NCI-H510A treated with DMSO at 0.1 percent for 48 hours (cell line): ENCODE measurements at regions not wholly inside any gene's neighbourhood (a gene's known extent, or its start where the extent isn't known, plus 50 kb on each side); places are given as distances from the start of the nearest gene placed in this dataset.

Source experiments
- DNase-seq: peaks from one replicate; lab custom pipeline; 2025; lab: John Stamatoyannopoulos, UW

GRCh38 chr7:25515633-25516275, 287.5 kb upstream of the NPVF start:
- DNase-seq = no peak

GRCh38 chr7:25517906-25518305, 289.6 kb upstream of the NPVF start:
- DNase-seq = no peak

GRCh38 chr7:25520017-25520416, 291.7 kb upstream of the NPVF start:
- DNase-seq = no peak

- DNase-seq = no peak
These were observed 292.2 kb upstream of the NPVF start for GRCh38 chr7:25520516-25520915.

- DNase-seq = no peak
These were observed 292.9 kb upstream of the NPVF start for GRCh38 chr7:25521236-25521635.

- DNase-seq = no peak
These were observed 294.4 kb upstream of the NPVF start for GRCh38 chr7:25522727-25523126.

GRCh38 chr7:25527665-25528170, 299.4 kb upstream of the NPVF start:
- DNase-seq = peak; percentile 76

GRCh38 chr7:25529320-25529719, 301.0 kb upstream of the NPVF start:
- DNase-seq = no peak

- DNase-seq = no peak
These were observed 308.6 kb upstream of the NPVF start for GRCh38 chr7:25536851-25537250.

- DNase-seq = no peak
These were observed 309.5 kb upstream of the NPVF start for GRCh38 chr7:25537662-25538375.

GRCh38 chr7:25541094-25541821, 313.0 kb upstream of the NPVF start:
- DNase-seq = no peak

- no peak for DNase-seq
These were observed 313.6 kb upstream of the NPVF start for GRCh38 chr7:25541877-25542276.

- DNase-seq = no peak
These were observed 314.9 kb upstream of the NPVF start for GRCh38 chr7:25543210-25543609.

GRCh38 chr7:25543798-25544197, 315.5 kb upstream of the NPVF start:
- no peak for DNase-seq

GRCh38 chr7:25544254-25544653, 316.0 kb upstream of the NPVF start:
- no peak for DNase-seq

GRCh38 chr7:25545124-25546008, 317.1 kb upstream of the NPVF start:
- DNase-seq = no peak

- DNase-seq = no peak
These were observed 318.0 kb upstream of the NPVF start for GRCh38 chr7:25546306-25546705.

- no peak for DNase-seq
These were observed 321.1 kb upstream of the NPVF start for GRCh38 chr7:25549271-25549921.

- no peak for DNase-seq
These were observed 321.9 kb upstream of the NPVF start for GRCh38 chr7:25550149-25550548.

GRCh38 chr7:25552998-25553397, 324.7 kb upstream of the NPVF start:
- no peak for DNase-seq

- no peak for DNase-seq
These were observed 325.4 kb upstream of the NPVF start for GRCh38 chr7:25553580-25554291.
